Mucosa of descending colon (tissue), 3 donors: ENCODE measurements at regions not wholly inside any gene's neighbourhood (a gene's known extent, or its start where the extent isn't known, plus 50 kb on each side); places are given as distances from the start of the nearest gene placed in this dataset.

Experiments
- ATAC-seq: fragments of 200-7000 bp; cut with Tn5 transposase; one replicate; pipeline ENCODE4 v1.9.1; 2020; ENCODE audit warnings: mild to moderate bottlenecking, moderate library complexity
- DNase-seq, 3 donors: peaks; one replicate each; pipeline ENCODE4 v3.0.0-alpha.2; 2020
- H3K36me3 ChIP-seq: fragments of 200-600 bp; one replicate; pipeline ENCODE4 v1.8.0; 2021; ENCODE audit warnings: low read depth, mild to moderate bottlenecking
- H3K4me1 ChIP-seq: fragments of 200-600 bp; one replicate; pipeline ENCODE4 v1.8.0; 2021; ENCODE audit warnings: low read depth, mild to moderate bottlenecking
- H3K4me3 ChIP-seq: fragments of 200-600 bp; one replicate; pipeline ENCODE4 v1.8.0; 2021; ENCODE audit warnings: mild to moderate bottlenecking
- H3K9me3 ChIP-seq: fragments of 200-600 bp; one replicate; pipeline ENCODE4 v1.8.0; 2021; ENCODE audit warnings: mild to moderate bottlenecking
- intact Hi-C, 2 donors: fragments of 100-400 bp; cut with DNase I in 1 of 2; cut with micrococcal nuclease in 1 of 2; formaldehyde crosslinking; loops; one replicate each; pipeline versions ENCODE4 v1.11.0 to v1.11.1; 2022; cut with DNase I, micrococcal nuclease
- TF ChIP-seq, protein P1 (sequence below): fragments of 200-600 bp; IDR thresholded peaks from one replicate; pipeline ENCODE4 v1.8.0; 2022; ENCODE audit warnings: antibody characterized with exemption, mild to moderate bottlenecking
- donor health status: DM: no; HTN: no; CAD: no; lungs with moderate emphysema.
- donor health status: DM: no; HTN: no; CAD: no.
- donor health status: DM: no; HTN: yes; CAD: no.

DNA sequence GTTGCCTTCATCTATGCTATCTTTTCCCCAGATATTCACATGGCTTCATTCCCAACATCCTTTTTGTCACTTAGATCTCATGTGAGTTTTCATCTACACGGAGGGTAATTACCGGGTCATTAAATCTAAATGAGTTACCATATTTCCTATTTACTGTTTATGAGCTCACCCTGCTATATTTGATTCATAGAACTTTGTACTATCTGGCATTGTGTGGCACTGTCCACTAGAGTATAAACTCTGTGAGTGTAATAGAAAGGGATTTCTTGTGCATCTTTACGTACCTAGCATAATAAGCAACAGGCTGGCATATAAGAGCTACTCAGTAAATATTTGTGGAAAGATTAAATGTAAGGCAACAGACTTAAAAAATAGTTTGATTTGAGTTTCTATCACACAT lies 86.1 kb upstream of the LMO3 start:
- H3K9me3 ChIP-seq: no peaks in the 10 kb centered on the region
- no peak for ATAC-seq
- intact Hi-C loops: no loop called here
- H3K4me1 ChIP-seq: no peaks in the 10 kb centered on the region
- no peaks in the 10 kb centered on the region for H3K36me3 ChIP-seq
- TF ChIP-seq, protein P1, sequence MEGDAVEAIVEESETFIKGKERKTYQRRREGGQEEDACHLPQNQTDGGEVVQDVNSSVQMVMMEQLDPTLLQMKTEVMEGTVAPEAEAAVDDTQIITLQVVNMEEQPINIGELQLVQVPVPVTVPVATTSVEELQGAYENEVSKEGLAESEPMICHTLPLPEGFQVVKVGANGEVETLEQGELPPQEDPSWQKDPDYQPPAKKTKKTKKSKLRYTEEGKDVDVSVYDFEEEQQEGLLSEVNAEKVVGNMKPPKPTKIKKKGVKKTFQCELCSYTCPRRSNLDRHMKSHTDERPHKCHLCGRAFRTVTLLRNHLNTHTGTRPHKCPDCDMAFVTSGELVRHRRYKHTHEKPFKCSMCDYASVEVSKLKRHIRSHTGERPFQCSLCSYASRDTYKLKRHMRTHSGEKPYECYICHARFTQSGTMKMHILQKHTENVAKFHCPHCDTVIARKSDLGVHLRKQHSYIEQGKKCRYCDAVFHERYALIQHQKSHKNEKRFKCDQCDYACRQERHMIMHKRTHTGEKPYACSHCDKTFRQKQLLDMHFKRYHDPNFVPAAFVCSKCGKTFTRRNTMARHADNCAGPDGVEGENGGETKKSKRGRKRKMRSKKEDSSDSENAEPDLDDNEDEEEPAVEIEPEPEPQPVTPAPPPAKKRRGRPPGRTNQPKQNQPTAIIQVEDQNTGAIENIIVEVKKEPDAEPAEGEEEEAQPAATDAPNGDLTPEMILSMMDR: no peak
- no peak overlapping the region for H3K4me3 ChIP-seq
- no peak for DNase-seq

DNA sequence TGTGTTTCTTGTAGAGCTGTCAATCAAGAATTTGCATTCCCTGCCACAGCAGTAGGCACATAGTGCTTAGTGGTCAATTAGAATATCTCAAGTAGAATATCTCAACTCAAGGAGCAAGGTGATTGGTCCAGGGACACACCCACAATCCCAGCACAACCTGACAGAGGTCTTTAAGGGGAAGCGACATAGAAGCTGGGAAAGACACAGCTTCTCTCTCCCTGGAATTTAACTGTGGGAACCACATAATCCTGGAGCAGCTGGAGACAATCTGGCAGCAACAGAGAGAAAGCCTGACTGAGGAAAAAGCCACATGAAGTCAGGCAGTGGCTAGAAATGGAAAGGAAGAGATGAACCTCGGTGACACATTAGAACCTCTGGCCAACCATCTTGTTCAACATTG lies 85.7 kb upstream of the LMO3 start:
- intact Hi-C loops: no loop called here

DNA sequence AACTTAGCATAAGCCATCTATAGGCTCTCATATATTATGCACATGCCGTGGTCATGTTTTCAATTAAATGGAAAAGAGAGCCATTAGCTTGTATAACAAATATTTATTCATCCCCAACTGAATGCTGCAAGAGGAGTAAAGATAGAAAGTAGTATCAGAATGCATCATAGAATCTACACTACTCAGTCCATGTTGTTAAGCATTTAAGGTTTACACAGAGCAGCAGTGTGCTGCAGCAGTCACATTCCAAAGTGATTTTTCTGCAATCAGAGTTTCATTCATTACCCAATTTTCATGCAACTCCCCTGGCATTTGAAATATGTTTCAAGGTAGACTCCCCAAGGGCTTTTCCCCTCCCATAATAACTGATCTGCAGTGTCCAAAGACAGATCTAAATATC lies 82.2 kb upstream of the LMO3 start:
- TF ChIP-seq, protein P1: no peak
- intact Hi-C loops: no loop called here

More for the DNA sequence above, 85.7 kb upstream of the LMO3 start:
- TF ChIP-seq, protein P1: no peak
- Histone ChIP-seq H3K4me1 (no peaks in the 10 kb centered on the region), H3K4me3 (no peak overlapping the region), H3K9me3 (no peaks in the 10 kb centered on the region), H3K36me3 (no peaks in the 10 kb centered on the region)
- ATAC-seq: no peak
- DNase-seq: no peak

DNA sequence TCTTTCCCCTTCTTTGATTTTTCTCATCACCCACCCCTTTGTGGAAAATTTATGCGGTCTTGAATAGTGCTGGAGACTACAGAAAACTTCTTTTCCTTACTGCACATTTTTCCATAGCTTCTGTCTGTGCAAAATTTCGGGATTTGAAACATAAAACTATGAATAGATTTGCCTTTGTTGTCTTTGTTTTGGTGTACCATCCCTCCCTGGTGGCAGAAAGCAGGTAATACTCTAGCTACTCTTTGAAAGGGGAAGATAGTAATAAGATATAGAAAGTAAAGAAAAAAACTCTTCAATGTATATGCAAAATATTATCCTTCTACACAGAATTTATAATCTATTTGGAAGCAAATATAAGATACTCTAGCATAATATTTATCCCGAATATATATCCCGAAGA lies 79.1 kb upstream of the LMO3 start:
- intact Hi-C loops: no loop called here

More for the DNA sequence above, 82.2 kb upstream of the LMO3 start:
- Histone ChIP-seq H3K36me3 (no peaks in the 10 kb centered on the region), H3K9me3 (no peaks in the 10 kb centered on the region), H3K4me3 (no peak overlapping the region), H3K4me1 (no peaks in the 10 kb centered on the region)
- no peak for ATAC-seq
- DNase-seq: no peak

DNA sequence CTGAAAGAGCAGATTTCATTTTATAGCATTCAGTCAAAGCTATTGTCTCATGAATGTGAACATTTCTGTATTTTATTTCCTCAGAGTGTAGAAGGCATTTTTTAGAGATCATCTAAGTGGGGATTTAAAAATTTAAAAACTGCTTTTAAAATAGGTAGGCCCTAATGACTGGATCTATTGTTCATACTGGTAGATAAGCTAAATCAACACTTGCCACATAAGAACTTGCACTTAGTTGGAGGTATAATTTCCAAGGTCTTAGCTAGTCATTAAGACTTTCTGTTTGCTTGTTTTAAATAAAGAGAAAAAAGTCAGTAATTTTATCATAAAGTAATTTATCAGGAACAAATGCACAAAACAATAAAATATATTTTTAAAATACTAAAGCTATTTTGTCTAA lies 75.2 kb upstream of the LMO3 start:
- TF ChIP-seq, protein P1: no peak
- intact Hi-C loops: no loop called here
- H3K9me3 ChIP-seq: no peaks in the 10 kb centered on the region
- H3K4me1 ChIP-seq: no peaks in the 10 kb centered on the region
- DNase-seq: no peak
- H3K36me3 ChIP-seq: no peaks in the 10 kb centered on the region
- no peak overlapping the region for H3K4me3 ChIP-seq
- ATAC-seq: no peak

More for the DNA sequence above, 79.1 kb upstream of the LMO3 start:
- H3K4me3 ChIP-seq: no peak overlapping the region
- H3K36me3 ChIP-seq: no peaks in the 10 kb centered on the region
- no peak for ATAC-seq
- H3K4me1 ChIP-seq: no peaks in the 10 kb centered on the region
- no peak for DNase-seq
- TF ChIP-seq, protein P1: no peak
- H3K9me3 ChIP-seq: no peaks in the 10 kb centered on the region

DNA sequence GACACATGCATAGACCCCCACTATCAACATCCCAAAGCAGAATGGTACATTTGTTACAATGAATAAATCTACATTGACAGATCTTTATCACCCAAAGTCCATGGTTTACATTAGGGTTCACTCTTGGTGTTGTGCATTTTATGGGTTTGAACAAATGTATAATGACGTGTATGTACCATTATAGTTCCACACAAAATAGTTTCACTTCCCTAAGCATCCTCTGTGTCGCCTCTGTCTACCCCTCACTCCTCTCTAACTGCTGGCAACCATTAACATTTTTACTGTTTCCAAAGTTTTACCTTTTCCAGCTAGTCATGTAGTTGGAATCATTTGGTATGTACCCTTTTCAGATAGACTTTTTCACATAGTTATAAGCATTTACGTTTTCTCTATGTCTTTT lies 69.5 kb upstream of the LMO3 start:
- no peaks in the 10 kb centered on the region for H3K4me1 ChIP-seq
- H3K9me3 ChIP-seq: no peaks in the 10 kb centered on the region
- DNase-seq (no peak), ATAC-seq (no peak)
- H3K36me3 ChIP-seq: no peaks in the 10 kb centered on the region
- intact Hi-C loops: no loop called here
- TF ChIP-seq, protein P1: no peak
- no peak overlapping the region for H3K4me3 ChIP-seq
